HG03159 (cell line): ENCODE measurements at regions not wholly inside any gene's neighbourhood (a gene's known extent, or its start where the extent isn't known, plus 50 kb on each side); places are given as distances from the start of the nearest gene placed in this dataset.
"Not testable (repeated sequence)": the region's sequence is repeated elsewhere in the genome, so short reads cannot be mapped to it uniquely, and the experiment has no call there.

Experiments
- ATAC-seq: cut with Tn5 transposase; IDR thresholded peaks from one replicate; pipeline ENCODE4 v1.9.1; 2021; ENCODE audit warnings: mild to moderate bottlenecking, moderate library complexity; ENCODE audit not compliant: unreplicated experiment

DNA sequence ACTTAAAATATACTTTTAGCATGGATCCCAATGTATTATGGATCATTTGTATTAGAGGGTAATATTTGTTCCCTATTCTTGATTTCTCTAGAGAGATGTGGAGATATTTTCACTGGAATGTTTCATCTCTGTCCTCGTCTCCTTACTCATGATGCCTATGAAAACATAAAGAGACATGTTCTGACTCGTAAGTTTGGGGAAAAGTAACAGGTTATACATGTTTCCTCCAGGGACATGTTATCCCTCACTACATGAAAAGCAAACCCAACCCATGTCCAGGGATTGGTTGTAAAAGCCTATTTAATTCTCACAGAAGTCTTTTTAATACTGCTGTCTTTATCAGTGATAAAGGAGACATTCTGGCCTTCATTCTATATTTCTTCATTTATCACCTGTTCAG lies 621.4 kb downstream of the GABRG1 start:
- ATAC-seq, result no peak

DNA sequence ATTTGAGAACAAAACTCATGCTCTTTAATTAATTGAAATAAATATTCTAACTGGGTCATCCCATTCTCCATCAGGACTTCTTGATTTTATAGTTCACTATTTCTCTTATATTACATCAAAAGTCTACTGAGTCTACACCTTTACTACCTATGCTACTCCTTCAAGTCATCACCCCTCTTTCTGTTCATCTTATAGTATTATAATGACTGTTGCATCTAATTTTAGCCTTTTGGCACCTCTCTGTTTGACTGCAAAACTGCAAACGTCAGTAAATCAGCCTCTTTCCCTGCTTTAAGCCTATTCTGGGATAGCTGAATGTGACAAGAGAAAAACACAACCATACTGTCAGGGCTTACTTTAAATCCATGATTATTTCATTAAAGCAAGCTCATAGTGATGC lies 639.1 kb downstream of the GABRG1 start:
- no peak for ATAC-seq

DNA sequence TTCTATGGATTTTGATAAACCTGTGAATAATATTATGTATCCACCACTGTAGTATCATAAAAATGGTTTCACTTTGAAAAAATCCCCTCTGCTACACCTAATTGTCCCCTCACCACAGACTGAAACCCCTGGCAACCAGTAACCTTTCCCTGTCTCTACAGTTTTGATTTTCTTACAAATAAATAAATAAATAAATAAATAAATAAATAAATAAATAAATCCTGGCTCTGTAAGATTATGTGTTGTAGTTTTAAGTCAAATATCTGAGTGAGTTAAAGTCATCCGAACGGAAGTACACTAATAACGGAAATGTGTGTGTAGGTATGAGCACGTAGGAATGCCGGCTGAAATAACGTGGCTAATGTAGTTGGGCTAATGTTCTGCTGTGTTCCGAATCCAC lies 641.5 kb downstream of the GABRG1 start:
- ATAC-seq, result no peak

DNA sequence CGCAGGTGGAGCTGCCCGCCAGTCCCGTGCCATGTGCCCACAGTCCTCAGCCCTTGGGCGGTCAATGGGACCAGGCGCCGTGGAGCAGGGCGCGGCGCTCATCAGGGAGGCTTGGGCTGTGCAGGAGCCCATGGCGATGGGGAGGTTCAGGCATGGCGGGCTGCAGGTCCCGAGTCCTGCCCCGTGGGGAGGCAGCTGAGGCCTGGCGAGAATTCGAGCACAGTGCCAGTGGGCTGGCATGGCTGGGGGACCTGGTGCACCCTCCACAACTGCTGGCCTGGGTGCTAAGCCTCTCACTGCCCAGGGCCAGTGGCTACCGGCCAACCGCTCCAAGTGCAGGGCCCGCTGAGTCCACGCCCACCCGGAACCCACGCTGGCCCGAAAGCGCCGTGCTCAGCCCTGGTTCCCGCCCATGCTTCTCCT lies 646.5 kb downstream of the GABRG1 start:
- no peak for ATAC-seq

DNA sequence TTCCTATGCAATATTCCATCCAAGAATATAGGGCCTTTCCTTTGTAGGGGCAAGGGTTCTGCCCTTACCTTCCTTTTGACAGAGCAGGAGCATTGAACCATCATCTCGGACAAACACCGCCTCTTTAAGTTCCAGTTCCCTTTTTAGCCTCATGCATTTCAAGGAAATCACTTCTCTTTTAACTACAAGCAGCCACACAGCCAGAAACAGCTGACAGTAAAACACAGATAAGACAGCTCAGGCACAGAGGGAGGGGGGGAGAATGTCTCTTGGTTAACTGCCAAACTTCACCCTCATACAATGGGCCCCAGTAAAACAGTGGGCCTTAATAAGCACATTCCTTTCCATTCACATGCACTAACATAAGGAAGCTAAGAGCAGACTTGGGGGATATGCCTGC lies 648.3 kb downstream of the GABRG1 start:
- ATAC-seq, result no peak

DNA sequence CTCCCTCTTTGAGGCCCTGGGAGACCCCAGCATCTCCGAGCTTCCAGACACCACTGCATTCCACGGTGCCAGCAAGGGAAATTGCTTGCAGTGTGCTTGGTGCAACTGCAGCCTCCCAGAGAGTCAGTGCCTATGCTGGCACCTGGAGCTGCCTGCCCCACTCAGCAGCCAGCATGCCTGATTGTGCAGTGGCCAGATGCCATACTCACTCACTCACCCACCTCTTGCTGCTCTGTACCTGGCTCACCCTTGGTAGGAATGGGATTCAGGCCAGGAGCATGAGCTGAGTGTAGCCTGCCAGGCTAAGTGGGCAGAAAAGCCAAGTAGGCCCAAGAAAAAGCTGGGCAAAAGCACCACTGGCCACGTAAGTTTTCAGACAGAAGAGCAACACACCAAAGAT lies 651.4 kb downstream of the GABRG1 start:
- ATAC-seq, result no peak

DNA sequence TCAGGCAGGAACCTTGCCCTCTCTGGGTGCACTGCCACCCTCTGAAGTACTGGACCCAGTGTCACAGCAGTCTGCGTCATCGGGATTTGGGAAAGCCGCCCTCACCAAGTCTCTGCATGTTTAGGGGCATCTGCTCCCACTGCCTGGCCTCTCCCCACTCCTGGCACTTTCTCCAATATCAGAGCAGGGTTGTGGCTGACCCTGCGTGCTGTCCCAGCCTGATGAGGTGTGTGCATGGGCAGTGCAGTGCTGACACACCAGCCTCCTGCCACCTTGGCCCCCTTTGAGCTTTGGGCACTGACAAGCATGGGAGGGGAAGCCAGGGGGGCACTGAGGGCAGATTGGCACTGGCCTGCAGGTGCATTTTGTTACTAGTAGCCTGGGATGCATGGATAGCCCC lies 652.5 kb downstream of the GABRG1 start:
- no peak for ATAC-seq

DNA sequence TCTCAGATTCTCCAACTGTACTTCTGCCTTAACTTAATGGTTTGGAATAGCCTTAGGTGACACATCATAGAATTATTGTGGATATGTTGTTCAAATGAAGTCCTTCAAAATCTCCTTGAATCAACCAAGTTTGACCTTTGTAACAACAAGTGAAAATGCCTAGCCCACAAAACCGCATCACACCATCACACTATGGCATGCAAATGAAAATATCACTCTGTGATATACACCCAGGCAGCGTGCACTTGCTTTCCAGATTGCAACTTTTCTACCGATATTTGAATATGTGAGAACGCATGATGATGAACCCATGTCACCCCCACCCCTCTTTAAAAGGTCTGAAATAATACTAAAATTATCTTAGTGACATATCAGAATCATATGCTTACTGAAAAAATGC lies 656.7 kb downstream of the GABRG1 start:
- ATAC-seq, result no peak

DNA sequence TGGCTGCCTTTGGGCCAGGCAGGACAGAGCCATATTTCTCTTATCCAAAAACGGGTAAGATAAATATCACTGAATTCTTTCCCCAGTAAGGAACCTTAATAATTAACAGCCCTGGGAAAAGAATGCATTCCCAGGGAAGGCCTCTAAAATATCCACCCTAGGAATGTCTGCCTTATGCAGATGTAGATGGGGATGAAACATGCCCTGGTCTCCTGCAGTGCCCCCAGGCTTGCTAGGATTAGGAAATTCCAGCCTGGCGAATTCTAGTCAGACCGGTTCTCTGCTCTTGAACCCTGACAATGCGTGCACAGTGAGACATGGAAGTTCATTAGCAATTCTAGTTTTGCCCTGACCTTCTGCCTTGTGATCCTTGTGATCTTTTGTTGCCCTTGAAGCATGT lies 663.7 kb downstream of the GABRG1 start:
- ATAC-seq, result not testable (repeated sequence)

DNA sequence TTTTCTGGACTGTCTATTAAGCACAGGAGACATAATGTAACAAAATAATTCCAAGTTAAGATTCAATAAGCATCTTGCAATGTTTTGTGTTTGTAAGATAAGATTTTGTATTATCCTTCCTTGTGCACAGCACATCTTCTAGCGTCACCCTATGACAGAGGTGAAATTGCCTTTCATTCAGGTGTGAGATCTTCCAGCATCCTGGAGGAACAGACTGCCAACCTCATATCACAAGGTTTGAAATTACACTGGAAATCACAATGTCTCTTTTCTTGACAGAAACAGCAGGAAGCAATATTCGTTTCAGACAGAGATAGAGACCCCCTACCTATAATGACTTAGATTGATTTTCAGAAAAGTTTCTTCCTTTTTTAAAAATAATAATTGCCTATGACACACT lies 668.6 kb downstream of the GABRG1 start:
- ATAC-seq, result no peak

DNA sequence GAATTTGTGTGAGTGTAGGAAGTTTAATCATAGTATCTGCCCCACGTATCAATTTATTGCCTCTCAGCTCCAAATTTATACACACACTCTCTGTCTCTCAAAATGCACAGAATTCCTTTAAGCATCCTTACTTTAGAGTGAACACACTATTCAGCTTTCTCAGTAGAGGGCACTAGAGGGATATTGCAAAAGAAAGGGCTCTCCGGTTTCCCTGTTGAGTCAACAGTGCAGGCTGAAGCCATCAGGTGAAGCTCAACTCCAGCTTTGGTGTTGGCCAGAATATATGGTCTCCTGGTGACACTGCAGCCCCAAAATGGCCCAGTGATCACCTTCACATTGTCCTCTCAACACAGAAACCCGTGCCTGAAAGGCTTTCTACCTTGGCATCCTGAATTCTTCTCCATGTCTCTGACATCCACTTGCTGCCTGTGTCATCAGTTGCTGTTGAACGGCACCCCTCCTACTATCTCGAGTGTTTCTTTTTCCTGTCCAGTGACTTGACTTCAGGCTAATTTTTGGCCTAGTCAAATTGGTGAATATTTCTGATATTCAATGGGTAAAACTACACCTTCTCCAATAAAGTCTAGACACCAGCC lies 670.5 kb downstream of the GABRG1 start:
- ATAC-seq, result peak; percentile 72

DNA sequence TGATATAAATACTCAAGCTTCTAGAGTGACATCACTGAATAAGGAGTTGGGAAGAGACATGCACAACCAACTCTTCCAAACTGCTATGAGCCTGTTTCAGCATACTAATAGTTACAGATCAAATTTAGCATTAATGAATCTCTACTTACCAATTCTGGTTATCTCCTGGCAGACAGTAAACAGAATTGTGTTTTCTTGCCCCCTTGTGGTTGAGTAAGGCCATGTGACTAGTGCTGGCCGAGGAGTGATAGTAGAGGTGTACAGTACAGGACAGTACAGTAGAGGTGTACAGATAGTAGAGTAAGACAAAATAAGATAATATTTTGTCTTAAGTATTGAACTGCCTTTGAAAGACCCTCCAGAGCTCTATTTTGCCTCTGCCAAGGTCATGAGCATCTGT lies 681.4 kb downstream of the GABRG1 start:
- ATAC-seq, result no peak

DNA sequence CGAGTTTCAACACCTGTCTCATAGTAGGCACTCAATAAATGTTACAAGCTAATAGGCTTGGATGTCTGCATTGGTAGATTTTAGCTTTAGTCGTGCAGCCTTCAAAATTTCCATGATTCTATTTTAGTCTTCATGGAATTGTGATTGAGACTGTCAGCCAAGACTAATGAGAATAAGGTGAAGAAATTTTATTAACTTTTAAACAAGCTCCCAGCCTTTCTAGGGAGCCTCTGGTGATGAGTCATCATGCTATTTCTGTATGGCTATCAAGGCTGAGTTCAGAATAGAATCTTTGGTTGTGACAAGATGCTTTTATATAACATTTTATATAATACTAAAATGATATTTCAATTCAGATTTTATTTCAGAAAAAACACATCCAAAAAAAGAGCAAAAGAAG lies 685.8 kb downstream of the GABRG1 start:
- ATAC-seq, result no peak

DNA sequence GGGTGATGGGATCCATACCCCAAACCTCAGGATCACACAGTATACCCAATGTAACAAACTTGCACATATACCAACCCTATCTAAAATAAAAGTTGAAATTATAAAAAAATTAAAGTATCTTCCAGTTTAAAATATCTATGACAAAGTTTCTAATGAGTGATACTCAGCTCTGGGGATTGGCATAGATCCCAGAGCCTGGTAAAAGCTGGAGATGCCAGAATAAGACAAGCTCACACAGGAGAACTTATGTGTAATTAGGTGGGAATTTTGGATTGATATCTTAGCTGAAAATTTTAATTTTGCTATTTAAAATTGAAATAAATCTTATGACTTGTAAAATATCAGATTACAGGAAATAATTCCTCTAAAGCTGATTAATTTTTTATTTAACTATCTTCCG lies 686.5 kb downstream of the GABRG1 start:
- ATAC-seq, result no peak

DNA sequence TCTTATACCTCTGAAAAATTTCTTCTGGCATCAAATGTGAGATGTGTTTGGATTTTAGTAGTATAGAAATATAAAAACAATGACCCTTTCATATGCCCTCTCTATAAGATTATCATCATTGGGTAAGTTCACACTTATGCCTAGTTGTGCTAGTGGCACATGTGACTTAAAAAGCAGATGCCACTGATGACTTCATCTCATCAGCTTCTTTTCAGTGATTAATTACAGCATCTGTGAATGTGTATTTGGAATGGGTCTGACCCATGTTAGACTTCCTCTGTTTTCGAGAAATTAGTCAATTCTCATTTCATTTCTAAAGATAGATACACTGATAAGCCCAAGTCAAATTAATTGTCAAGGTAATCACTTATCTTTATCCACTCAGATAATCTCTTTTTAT lies 698.7 kb downstream of the GABRG1 start:
- no peak for ATAC-seq

DNA sequence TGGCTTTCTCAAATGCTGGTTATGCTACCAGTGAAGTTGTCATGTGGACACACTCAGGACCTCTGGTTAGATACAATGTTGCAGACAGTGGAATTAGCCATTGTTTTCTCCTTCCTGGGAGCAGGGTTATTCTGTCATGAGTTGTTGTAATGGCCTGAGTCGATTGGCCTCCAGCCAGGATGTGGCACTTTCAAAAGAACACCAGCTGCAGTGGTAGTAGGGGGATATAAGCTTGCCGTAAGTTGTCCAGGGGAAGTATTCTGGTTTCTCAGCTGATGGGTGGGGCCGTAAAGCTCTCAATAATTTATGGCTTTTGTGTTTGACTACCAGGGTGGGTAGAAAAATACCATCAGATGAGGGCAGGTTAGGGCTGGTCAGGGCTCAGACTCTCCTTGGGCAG lies 697.5 kb upstream of the GNPDA2 start:
- no peak for ATAC-seq

DNA sequence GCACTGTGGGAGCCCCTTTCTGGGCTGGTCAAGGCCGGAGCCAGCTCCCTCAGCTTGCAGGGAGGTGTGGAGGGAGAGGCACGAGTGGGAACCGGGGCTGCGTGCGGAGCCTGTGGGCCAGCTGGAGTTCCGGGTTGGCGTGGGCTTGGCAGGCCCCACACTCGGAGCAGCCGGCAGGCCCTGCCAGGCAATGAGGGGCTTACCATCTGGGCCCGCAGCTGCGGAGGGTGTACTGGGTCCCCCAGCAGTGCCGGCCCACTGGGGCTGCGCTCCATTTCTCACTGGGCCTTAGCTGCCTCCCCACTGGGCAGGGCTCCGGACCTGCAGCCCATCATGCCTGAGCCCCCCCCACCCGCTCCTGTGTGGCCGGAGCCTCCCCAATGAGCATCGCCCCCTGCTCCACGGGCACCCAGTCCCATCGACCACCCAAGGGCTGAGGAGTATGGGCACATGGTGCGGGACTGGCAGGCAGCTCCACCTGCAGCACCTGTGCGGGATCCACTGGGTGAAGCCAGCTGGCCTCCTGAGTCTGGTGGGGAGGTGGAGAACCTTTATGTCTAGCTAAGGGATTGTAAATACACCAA lies 693.8 kb upstream of the GNPDA2 start:
- ATAC-seq, result not testable (repeated sequence)

DNA sequence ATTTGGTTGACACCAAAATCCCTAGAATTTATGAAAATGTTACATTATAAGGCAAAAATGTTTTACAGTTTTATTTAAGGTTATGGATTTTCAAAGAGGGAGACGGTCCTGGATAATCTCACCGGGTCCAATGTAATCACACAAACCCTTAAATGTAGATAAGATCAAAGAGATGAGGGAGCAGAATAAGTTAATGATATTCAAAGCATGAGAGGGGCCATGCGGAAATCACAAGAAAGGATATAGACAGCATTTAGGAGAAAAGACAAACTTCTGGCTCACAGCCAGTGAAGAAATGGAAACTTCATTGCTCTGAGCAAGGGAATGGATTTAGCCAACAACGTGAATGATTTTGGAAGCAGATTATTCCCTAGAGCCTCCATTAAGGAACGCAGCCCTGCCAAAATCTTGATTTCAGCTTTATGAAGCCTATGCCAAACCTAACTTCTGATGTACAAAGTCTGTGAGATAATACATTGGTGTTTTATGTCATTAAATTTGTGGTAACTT lies 684.4 kb upstream of the GNPDA2 start:
- no peak for ATAC-seq

DNA sequence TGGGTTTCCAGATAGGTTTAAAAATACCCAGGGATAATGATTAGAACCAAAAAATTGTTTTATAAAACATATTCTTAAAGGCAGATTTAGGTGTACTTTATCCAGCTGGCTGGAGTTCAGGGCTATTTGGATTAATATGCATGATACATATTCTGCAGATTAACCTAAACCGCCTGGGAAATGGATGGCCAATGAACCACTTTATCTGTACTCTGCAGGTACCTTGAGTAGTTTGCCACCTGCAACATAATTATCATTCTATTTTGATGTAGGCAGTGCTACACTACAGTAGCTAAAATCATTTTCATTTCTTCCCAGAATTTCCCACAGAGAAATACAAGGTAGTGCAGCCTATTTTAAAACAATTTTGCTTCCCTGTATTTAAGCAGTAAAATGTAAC lies 683.2 kb upstream of the GNPDA2 start:
- ATAC-seq, result no peak

DNA sequence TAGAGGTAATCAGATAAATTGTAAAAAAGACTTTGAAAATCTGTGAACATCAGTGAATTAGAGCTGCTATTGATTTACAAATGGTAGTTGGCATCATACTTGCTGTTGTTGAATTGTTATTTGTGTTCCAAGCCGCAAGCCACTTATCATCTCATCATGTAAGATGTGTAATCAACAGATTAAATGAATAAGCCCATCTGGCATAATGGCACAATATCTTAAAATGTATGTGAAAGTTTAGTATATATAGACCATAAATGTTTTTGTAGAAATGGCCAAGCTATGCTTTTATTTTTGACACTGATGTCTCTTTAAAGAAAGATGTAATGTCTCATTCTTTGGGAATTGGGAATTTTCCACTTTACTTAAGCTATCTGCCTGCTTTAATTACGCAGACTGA lies 682.6 kb upstream of the GNPDA2 start:
- no peak for ATAC-seq

DNA sequence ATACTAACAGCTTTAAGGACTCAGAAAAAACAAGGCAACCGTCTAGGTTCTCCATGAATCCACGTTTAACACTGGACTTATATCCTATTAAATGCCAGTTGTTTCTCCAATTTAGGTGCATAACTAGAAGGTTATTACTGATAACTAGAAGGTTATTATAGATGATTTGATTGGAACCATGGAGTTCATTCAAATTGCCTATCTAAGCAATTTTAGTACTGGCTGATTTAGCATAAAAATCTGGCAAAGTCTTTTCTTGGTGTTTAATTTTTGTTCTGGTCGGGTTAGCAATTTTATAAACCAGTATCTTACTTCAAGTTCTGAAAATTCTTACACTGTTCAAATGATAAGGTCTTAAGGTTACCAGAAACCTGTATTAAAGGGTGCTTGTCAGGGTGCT lies 672.8 kb upstream of the GNPDA2 start:
- no peak for ATAC-seq

DNA sequence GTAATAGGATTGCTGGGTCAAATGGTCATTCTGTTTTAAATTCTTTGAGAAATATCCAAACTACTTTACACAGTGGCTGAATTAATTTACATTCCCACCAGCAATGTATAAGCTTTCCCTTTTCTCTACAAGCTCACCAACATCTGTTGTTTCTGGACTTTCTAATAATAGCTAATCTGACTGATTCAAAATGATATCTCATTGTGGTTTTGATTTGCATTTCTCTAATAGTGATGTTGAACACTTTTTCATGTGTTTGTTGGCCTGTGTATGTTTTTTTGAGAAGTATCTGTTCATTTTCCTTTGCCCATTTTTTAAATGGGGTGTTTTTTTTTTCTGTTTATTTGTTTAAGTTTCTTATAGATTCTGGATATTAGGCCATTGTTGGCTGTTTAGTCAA lies 659.0 kb upstream of the GNPDA2 start:
- no peak for ATAC-seq

DNA sequence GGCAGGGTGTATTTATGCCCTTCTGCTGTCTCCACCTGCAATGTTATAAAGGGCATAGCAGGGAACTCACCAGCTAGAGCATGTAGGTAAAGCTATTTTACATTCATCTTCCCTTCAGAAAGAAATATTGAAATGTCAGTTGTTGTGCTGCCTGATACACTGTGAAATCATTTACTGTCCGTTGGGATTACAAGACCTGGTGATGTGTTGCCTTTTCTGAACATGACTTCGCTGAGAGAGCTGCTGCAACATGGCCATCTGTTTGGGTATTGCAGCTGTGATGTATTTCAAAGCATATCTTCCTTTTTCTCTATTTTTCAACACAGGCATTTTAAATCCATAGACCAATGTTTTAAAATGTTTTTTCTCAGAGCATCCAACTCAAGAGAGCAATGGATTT lies 644.1 kb upstream of the GNPDA2 start:
- no peak for ATAC-seq
